Germinal center (tissue), 1 donor: ENCODE measurements at regions not wholly inside any gene's neighbourhood (a gene's known extent, or its start where the extent isn't known, plus 50 kb on each side); places are given as distances from the start of the nearest gene placed in this dataset.

Experiments
- DNase-seq: peaks from one replicate; pipeline ENCODE4 v3.0.0; 2012; ENCODE audit warnings: mixed read lengths, low spot score

DNA sequence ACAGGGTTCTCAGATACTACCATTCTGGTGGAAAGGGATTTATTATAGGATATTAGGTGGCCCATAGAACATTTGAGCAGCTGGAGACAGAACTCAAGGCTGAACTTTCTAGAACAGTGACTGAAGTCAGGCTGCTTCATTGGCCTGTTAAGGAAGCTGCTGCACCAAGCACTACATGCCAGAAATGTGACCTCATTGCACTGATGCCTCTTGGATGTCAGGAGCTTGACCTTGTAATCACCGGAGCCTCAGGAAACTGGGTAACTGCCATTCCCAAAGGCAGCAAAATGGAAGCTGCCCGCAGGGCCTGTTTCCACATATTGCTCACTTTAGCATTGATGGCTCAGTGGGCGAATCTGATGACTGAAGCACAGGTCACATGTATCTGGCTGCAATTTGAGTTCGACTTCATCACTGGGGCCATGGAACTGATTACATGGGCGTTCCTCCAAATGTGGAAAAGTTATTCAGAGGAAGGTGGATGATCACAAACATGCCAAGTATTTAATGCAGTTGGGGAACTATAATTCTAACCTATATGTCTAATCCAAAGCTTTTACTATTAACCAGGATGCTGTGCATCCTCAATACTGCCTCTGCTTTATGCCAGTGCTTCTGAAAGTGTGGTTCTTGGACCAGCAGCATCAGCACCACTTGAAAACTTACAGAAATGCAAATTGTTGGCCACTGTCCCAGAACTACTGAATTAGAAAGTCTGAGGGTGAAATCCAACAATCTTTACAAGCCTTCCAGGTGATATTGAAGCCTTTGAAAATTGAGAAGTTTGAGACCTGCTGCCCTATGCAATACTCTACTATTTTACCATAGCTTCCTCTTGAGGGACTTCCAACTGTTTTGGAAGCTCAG, 337.2 kb upstream of the NAV3 start:
- no peak for DNase-seq

DNA sequence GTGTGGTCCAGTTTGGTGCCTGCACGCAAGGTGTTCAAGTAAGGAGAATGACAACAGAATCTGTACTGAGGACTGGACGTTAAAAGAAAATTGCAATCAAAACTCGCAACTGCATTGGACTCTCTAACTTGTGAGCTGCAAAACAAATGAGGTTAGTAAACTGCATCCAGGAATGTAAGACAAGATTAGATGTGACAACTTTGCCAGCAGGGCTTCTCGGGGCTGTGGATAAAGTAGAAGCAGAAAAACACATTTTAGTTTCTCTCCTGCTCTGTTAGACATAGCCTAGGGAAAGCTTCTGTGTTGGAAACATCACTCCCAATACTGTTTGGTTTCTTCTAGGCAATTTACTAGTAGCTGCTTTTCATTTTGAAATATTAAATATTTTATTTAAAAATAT, 338.2 kb upstream of the NAV3 start:
- no peak for DNase-seq

DNA sequence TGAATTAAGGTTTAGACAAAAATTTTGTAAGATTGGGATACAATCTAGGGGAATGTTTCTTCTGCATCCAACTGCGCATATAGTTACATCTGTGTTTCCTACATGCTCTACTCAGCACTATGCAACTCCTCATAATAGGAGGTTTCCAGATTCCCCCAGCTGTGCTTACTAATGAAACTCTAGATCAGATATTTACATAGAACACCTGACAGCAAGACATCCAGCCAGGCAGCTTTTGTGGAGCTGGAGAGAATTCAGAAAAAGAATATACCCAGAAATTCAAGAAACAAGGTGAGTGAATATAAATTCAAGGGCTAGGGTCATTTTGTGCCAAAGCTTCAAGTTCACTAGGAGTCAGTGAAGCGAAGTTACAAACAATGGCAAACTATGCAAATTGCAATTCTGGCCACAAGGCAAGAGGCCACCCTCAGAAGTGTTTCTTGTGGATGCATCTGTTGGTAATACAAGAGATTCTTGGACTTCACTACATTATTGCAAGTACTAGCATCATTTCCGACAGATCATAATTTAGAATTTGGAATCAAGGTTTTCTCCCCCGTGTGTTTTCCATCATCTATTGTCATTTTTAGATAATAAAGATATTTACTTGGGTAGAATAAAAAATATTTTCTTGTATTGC, 341.2 kb upstream of the NAV3 start:
- no peak for DNase-seq

DNA sequence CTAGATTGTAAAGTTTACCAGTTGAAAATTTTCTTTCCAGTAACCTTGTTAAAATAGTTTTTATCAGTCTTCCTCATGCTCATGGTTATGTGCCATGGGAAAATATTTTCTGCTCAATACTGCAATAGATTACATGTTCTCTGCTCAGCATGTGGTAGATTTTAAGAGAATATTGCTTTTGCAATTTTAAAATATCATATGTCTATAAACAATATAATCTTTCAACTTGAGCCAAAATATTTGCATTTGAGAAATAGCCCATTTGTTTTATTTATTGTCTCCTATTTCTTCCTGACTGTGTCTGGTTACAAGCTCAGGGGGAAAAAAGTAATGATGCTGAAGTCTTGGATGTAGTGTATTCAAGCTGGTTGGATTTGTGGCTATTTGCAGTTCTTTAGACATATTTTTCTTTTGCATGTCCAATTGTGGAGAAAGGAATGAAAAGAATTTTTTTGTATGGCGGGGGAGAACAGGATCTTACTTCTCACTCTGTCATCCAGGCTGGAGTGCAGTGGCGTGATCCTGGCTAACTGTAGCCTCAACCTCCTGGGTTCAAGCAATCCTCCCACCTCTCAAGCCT, 342.6 kb upstream of the NAV3 start:
- DNase-seq, result no peak

DNA sequence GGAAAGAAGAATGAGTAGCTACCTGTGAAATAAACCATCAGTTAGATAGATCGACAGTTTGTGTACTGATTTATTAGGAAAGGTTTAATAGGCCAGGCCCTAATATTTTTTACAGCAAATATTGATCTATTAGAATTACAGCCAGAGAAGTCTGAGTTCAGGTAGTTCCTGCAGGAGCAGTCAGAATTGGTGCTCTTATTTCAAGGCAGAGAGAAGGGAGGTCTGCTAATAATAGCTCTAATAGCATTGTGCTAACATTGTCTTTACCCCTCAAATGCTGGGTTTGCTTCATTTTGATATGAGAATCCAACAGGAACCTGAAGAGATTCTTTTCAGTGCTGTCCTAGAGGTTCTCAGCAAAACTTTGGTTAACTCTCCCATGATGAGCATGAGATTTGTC, 343.8 kb upstream of the NAV3 start:
- no peak for DNase-seq

DNA sequence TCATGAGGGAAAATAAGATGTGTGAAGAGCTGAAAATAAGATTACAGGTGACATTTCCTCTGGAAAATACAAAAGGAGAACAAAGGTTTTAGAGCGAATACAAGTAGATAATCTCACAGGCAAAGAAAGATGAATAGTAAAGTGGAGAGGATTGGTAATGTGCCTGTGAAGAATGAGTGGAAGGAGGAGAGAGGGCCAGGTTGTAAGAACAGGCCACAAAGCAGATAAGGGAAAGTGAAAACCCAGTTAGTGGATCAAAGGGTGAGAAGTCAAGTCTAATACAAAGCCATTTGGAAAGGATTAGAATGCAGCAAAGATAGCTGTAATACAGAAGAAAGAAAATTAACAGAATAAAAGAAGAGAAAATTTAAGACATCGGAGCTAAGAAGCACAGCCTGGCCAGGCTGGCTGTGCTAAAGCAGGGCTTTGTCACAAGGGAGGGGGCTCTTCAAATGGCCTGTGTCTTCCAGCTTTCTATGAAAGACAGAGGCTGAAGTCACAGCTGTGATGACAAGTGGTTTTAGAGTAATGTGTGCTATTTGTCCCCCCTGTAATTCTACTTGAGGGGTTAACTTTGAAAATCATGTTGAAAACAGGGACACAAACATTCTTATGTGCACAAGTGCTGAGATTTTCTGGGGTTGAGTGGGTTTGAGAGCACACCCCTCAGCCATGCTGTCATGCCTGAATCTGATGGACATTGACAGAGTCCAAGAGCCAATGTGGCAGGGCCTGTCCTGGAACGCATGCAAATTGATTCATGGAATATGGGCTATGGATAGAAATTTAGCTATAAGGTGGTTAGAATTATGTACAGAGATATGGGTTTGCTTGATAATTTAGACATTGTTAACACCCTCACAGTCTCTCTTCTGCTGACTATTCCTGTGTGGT, 344.5 kb upstream of the NAV3 start:
- no peak for DNase-seq

DNA sequence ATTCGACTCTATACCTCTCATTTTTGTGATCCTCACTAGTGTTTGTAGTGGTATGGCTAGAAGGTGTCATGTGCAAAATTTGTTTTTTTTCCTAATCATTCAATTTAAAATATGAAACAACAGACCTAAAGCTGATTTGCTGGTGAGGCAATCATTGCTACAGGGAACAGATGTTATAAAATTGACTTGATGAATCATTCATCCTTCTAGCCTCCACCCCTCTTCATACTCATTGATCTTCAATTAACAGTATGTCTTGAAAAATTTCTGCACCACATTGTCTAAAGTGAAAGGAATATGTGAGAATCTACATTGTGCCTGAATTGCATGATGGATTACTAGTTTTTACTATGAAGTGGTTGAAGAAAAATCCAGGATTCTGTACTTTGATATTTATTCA, 349.0 kb upstream of the NAV3 start:
- DNase-seq, result no peak

DNA sequence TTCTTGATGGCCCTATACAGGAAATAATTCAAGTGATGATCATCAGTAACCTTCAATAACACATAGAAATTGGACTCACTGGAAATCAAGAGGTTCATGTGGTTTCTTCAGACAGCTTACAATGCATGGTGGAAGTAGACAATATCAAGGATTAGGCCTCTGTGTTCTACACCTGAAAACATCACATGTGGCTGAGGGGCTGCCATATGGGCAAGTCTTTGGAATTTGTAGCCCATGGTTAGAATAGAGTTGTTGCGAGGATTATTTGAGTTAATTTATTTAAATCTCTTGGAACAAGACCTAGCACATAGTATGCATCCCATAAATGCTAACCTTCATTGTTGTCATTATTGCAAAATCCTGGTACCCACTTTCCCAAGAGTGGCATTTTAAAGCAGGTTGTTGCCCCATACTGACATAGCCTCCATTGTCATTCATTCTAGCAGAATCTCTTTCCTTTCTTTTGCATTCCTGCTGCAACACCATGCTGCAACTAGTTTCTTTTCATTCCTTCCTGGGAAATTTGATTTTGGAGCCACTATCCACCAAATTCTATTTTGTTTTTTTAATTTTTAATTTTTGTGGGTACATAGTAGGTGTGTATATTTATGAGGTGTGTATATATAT, 352.7 kb upstream of the NAV3 start:
- DNase-seq, result no peak

DNA sequence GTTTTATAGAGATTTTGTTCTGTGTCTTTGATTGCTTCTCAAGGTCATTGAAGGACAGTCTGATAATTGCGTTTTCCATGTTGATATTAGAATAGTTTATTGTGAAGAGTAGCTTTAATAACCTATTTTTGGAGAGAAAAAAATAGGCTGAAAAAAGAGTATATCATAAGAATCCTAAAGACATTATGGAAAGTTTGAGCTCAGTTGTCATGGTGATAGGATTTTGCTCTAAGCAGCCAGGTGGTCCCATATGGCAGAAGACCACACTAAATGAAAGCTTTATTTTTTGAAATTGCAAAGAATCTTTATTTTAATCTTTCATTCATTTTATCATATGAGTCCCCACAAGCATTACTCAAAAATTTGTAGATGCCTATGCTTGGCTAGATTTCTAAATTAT, 358.9 kb upstream of the NAV3 start:
- no peak for DNase-seq

DNA sequence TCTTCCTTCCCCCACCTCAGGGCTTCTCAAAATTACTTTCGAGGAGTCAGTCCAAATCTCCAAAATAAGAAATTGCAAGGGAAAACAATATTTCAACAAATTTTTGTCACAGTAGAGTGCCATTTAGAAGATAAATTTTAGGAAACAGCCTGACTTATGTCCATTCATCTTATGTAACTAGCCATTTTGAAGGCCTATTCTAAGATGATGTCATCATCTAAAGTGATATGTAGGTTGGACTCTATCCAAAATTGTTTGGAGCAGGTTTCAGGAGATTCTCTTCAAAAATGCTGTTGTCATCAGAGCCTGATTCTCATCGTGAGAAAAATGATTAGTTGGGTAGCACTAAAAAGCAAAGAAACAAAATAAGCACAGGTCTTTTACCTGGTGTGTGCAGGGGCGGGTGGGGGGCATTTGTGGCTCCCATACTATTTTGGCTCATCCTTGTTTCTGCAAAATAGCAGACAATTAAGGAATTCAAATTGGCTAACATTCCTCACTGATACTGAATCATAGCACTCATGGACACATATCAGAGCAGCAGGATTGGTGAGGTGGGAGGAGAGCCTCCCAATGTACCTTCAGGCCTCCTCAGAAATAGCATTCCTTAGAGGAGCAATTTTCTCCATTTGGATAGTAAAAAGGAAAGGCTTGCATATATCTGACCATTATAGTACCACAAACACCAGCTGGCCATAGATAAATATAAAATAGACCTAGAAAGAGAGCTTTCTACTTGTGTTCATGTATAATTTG, 360.9 kb upstream of the NAV3 start:
- DNase-seq, result no peak

DNA sequence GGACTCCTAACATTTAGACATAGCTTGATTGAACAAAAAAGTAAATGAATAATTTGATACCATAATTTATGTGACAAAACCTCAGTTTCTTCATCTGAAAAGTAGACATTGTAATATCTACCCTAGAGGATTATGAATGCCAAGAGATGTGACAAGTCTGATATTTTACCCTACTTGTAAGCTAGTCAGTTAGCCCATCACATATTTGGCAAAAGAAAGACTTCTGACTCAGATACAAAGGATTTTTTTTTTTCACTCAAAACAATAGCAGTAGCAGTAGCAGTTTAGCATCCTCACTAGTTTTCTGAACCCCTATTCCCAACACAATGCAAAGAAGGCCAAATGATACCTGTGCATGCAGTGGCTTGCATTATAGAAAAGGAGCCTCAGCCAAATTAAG, 377.3 kb upstream of the E2F7 start:
- DNase-seq, result no peak

DNA sequence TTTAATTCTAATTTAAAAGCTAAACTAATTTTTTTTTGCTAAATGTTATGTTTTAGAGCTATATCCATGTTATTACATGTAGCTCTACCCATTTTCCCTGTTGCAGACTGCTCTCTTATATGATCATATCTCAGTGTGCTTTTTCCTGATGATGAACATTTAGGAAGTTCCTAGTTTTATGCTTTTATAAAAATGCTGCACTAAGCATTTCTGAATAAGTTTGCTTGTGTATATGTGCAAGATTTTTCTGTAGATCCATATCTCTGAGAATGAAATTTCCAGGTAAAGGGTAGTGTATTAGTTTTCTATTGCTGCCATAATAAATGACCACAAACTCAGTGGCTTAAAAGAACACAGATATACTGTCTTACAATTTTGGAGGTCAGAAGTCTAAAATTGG, 374.4 kb upstream of the E2F7 start:
- no peak for DNase-seq

DNA sequence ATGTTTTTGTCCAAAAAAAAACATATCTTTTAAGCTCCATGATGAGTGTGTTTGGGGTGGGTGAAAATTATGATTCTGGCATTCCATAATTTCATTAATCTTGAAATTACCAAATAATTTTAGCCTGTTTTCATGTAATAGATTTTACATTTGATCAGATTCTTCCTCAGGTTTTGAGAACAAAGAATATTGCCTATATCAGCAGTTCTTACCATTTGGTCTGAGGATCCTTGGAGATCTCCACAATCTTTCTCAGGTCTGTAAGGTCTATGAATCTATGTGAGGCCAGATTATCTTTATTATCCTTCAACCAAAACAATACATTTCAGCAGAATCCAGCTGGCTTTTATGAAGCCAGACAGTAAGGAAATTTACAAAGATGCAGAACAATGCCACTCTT, 373.3 kb upstream of the E2F7 start:
- DNase-seq, result no peak

DNA sequence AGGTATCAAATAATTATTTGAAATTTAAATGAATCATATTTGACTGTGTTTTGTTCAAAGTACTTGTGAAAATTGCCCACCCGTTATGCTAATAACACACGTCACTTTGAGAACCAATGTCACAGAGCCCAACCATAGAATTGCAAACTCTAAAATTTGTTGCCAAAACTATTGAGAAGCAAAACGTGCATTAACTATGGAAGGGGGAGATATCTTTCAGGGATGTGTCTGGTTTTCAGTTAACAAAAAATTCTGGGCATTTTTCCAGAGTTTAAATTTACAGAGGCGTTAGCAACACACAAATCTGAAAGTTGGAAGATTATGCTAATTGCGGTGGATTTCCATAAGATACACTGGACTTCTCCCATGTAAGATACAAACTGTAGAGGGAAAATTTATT, 371.8 kb upstream of the E2F7 start:
- no peak for DNase-seq

DNA sequence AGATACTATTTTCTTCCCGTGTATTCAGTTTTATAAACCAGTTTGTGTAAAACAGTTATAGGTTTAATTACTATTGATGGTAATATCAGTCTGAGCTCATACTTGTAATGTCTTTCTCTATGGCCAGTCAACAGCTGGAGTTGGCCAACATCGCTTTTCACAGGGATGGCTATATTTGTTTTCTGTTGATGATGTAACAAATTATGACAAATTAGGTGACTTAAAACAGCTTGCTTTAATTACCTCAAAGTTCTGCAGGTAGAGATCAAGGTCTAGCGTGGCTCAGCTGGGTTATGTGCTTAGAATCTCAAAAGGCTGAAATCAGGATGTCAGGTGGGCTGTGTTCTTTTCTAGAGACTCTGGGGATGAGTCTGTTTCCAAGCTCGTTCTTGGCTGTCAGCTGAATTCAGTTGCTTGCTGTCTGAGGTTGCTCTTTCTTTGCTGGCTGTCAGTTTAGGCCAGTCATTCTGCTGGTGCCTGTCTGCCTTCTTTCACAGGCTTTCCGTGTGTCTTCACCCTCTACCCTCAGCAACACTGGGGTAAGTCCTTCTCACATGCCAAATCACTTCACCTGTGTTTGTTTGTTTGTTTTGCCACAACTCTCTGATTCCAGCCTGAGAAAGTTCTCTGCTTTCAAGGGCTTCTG, 370.2 kb upstream of the E2F7 start:
- no peak for DNase-seq

DNA sequence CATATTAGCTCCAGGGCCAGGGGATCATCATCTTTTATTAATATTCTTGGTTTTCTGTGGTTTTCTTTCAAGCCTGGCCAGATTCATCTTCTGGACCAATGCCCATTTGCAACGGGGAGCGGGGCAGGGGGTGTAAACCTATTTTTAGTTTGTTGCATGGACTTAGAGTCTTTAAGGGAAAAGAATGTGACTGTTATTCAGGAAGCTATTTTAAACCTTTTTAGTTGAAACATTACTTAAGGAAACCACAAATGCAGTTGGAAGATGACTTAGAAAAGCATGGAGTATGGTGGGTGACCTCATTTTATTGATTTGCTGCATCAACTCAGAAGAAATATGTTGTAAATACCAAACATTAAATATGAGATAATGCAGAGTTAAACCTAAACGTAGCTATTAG, 368.4 kb upstream of the E2F7 start:
- no peak for DNase-seq

DNA sequence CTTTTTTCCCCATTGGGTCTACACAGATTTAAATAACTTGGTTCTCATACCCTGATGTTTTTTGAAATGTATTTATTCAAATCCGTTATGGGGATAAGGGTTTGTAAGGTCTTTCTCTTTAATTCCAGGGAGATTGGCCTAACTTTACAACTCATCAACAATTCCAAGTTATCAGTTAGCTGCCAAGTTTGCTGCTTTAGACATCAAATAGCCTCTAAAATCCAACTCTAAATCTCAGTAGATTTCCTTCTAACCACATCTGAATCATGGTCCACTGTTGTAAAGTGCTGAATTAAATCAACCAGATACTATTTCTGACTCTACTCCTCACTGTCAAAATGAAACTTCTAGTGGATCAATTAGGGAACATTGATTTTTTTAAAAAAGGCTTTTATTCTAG, 364.1 kb upstream of the E2F7 start:
- DNase-seq, result no peak

DNA sequence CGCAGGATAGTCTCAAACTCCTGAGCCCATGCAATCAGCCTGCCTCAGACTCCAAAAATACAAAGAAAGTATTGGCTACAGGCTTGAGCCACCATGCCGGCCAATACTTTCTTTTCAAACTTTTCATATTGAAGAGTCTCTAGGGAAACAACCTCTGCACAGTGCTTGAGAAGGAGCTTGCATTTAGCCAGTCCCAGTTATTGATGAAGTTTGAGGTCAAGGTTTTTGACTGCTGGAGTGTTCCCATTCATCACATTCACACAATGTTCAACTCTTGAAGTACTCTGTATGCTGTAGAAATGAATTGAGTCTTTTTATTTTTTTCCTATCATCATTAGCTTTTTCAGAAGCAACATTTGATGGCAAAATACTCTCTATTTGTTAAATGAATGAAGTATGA, 355.8 kb upstream of the E2F7 start:
- no peak for DNase-seq

DNA sequence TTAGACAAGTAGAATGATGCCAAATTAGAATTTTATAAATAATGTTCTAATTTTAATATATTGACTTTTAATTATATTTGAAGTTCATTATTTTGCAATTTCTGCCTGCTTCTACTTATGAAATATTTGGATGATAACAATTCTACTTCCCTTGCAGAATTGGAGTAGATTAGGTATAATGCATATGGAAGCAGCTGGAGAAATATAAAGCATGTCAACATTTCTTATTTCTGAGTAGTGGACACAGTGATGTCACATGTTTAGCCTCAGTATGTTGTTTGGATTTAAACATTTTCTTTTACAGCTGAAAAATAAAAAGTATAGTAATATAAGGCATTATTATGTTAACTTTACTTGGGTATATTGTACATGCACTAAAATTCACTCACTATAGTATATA, 344.2 kb upstream of the E2F7 start:
- DNase-seq, result no peak

DNA sequence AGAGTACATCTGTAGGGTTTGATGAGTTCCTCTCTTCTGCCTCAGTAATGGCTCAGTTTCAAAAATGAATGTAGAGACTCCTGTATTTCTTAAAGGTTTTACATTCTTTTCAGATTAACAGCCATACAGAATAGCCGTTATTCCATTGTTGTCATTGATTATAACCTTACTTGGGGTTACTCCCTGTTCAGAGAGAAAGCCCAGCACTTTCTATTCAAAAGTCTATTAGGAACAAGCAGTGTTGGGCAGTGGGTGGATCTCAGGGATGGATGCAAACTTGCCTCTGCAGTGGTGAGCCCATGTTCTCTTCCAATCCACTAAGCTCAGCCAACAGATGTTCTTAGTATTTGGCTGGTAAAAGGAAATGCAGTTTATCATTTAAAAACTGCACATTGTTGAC, 342.6 kb upstream of the E2F7 start:
- DNase-seq, result no peak
